GM13977 (cell line): ENCODE measurements at regions not wholly inside any gene's neighbourhood (a gene's known extent, or its start where the extent isn't known, plus 50 kb on each side); places are given as distances from the start of the nearest gene placed in this dataset.

Source experiments
- DNase-seq: peaks from one replicate; pipeline ENCODE4 v3.0.0; 2012; ENCODE audit warnings: low spot score
- in situ Hi-C: fragments of 300-500 bp; cut with MboI; formaldehyde crosslinking; loops from one replicate; pipeline ENCODE4 v1.12.0; 2022; ENCODE audit warnings: low sequenced_read_pairs, low pct_unique_long_range_greater_than_20kb, mixed read lengths, inconsistent platforms; ENCODE audit not compliant: unreplicated experiment
- TF ChIP-seq, protein P1 (sequence below): IDR thresholded peaks from 2 replicates; pipeline ENCODE4 v1.5.1; 2012; ENCODE audit warnings: mild to moderate bottlenecking, control low read depth; ENCODE audit not compliant: insufficient read depth; ENCODE audit errors: extremely low read depth, missing control alignments

DNA sequence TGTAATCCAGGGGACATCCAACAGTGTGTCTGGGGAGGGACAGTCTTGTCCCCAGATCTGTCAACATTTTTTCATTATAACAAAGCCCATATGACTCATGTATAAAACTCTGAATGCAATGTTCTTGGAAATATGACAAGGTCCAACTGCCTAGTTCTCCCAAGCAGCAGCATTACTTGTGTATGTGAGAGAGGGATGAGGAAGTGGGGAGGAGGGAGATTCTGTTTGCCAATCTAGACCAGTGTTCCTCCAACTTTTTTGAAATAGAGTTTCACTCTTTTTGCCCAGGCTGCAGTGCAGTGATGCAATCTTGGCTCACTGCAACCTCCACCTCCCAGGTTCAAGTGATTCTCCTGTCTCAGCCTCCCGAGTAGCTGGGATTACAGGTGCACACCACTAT, 394.8 kb downstream of the DHX35 start:
- DNase-seq, result no peak
- TF ChIP-seq, protein P1, sequence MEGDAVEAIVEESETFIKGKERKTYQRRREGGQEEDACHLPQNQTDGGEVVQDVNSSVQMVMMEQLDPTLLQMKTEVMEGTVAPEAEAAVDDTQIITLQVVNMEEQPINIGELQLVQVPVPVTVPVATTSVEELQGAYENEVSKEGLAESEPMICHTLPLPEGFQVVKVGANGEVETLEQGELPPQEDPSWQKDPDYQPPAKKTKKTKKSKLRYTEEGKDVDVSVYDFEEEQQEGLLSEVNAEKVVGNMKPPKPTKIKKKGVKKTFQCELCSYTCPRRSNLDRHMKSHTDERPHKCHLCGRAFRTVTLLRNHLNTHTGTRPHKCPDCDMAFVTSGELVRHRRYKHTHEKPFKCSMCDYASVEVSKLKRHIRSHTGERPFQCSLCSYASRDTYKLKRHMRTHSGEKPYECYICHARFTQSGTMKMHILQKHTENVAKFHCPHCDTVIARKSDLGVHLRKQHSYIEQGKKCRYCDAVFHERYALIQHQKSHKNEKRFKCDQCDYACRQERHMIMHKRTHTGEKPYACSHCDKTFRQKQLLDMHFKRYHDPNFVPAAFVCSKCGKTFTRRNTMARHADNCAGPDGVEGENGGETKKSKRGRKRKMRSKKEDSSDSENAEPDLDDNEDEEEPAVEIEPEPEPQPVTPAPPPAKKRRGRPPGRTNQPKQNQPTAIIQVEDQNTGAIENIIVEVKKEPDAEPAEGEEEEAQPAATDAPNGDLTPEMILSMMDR, result no peak
- in situ Hi-C loops, result no loop called here

DNA sequence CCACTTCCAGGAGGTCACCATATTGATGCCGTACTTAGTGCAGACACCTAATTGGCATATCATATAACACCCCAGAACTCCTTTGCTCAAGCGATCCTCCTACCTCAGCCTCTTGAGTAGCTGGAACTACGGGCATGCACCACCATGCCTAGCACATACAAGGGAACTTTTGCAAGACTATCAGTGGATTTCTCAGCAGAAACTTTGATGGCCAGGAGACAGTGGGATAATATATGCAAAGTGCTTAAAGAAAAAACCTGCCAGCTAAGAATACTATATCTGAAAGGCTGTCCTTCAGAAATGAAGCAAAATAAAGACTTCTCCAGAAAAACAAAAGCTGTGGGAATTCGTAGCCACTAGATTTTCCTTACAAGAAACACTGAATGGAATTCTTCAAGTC, 387.1 kb downstream of the DHX35 start:
- TF ChIP-seq, protein P1, result no peak
- in situ Hi-C loops, result no loop called here
- no peak for DNase-seq

DNA sequence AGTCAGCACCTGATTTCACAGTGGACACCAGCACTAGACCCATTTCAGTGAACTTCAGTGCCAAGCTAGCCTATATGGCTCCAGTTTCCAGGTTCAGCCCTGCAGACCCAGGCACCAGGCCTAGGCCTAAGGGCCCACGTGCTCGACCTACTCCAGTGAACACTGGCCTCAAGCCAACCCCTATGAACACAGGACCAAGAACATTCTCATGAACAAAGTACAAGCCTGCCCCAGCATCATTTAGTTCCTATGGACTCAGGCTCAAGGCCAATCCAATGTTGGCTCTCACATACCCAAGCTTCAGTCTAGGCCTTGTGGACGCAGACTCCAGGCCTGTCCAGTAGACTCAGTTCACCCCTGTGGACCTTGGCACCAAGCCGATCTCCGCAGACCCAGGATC, 385.5 kb downstream of the DHX35 start:
- DNase-seq, result no peak
- in situ Hi-C loops, result no loop called here
- TF ChIP-seq, protein P1, result no peak

DNA sequence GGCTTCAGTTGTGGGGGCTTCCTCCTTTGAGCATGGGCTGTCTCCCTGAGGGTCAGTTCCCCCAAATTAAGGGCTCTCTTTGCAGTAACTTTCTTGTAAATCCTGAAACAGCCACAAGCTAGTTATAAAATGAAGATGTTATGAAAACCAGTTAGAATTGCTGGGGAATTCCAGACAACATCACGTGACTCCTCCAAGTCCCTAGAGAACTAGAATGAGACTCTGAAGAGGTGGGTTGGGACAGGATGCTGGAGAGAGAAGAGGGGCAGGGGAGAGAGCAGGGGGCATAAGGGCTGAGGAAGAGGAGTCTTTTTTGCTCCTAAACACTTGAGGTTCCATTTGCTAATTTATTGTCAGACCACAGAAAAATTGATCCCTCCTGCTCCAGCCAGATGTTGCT, 380.3 kb downstream of the DHX35 start:
- TF ChIP-seq, protein P1, result no peak
- DNase-seq, result no peak
- in situ Hi-C loops, result no loop called here

DNA sequence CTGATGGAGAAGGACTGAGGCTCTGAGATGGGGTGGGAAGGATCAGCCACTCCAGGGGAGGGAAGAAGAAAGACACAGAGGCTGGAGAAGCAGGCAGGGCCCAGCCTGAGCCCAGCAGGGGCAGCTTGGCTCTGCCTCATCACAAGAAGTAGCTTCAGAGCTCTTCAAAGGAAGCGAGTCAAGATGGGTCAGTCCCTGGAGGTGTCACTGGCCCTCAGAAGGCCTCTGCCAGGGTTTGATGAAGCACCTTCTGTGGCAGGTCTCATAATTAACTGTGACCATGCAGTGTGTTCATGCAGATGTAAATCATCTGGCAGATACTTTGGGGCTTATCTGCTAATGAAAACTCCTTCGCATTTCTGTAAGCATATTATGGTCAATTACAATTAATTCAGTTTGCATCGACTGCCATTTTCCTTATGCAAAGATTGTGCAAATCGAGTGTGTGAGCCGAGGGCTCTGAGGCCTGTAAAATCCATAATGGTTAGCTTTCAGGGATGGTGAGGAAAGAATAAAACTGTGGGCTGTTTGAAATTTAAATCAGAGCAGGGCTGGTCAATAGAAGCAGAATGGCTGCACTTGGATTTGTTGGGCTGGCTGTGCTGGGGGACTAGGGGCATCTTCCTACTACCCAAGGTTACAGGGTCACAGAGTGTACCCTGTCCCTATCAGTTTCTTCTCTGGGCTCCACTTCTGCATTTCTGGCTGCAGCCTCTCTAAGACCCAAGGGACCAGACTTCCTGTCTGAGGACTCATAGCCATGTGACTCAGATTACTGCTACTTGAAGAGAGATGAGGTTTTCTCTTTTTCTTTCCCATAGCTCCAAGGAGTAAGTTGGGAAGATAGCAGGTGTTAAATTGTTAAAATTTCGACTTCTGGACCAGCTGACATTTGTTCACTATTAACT, 376.6 kb downstream of the DHX35 start:
- peak; percentile 6 for DNase-seq
- in situ Hi-C loops, result no loop called here
- TF ChIP-seq, protein P1, result no peak

DNA sequence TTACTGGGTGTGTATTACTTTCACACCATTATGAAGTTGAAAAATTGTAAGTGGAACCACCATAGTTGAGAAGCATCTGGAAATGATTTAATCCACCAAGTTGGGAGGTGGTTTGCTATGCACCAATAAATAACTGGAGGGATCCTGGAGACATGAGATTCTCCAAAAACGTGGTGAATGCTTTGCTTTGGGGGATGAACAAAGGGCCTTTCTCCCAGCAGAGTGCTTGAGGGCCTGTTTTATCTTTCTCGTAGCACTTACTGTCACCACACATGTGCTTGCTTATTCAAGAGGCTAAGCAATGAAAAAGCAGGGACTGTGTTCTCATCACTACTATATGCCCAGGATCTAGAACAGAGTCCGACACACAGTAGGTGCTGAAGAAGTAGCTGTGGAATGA, 371.1 kb downstream of the DHX35 start:
- TF ChIP-seq, protein P1, result no peak
- in situ Hi-C loops, result no loop called here
- DNase-seq, result no peak

DNA sequence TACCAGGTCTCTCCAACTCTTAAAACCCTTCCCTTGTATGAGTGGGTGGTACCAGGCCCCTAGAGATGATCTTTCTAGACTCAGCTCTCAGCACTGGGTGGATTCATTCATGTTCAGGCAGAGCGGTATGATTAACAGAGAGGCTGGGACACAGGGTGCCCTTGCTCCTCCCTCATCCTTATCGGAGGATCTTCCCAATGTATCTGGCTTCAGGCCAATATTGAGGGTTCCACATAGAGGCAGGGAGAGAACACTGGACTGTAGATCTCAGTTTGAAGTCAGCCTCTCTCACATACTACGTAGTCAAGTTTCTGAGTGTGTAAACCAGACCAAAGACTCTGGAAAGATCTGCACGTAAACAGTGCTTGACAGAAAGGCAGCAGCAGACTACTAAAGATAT, 366.2 kb downstream of the DHX35 start:
- no peak for DNase-seq
- in situ Hi-C loops, result no loop called here
- TF ChIP-seq, protein P1, result no peak
